Caco-2 (cell line): ENCODE measurements at regions not wholly inside any gene's neighbourhood (a gene's known extent, or its start where the extent isn't known, plus 50 kb on each side); places are given as distances from the start of the nearest gene placed in this dataset.

ENCODE experiments used
- BruUV-seq: library from RNA; stranded (reverse); fragments of 400-500 nt; replicated peaks from 2 replicates; lab custom pipeline; 2021; lab: Mats Ljungman, UMichigan
- CTCF ChIA-PET: fragments of 300-600 bp; sonication (Branson Sonifier 250); formaldehyde crosslinking; loops from one replicate; lab custom pipeline; 2022; ENCODE audit warnings: antibody characterized with exemption; lab: Charles Lee
- POLR2A ChIA-PET: fragments of 300-600 bp; sonication (Branson Sonifier 250); formaldehyde crosslinking; loops from one replicate; lab custom pipeline; 2022; ENCODE audit warnings: antibody characterized with exemption; lab: Charles Lee
- DNase-seq, 2 experiments: peaks; one replicate each; pipeline versions ENCODE4 v3.0.0 to v3.0.0-alpha.2; 2020 to 2022
- H3K27me3 ChIP-seq: replicated peaks from 2 replicates; pipeline ENCODE4 v1.6.0; 2011; ENCODE audit warnings: low read length; ENCODE audit not compliant: control insufficient read depth, insufficient read depth
- H3K36me3 ChIP-seq: 2 replicates; pipeline ENCODE4 v1.5.1; 2011; ENCODE audit warnings: low read length; ENCODE audit not compliant: control insufficient read depth, insufficient read depth
- H3K4me1 ChIP-seq: fragments of 250-450 bp; sonication (Bioruptor Pico); 2 replicates; pipeline ENCODE4 v1.5.1; 2020; ENCODE audit warnings: mild to moderate bottlenecking
- H3K4me3 ChIP-seq: 2 replicates; pipeline ENCODE4 v1.5.1; 2011; ENCODE audit warnings: low read depth, mild to moderate bottlenecking, control low read depth, low read length
- H3K9me3 ChIP-seq: fragments of 250-450 bp; sonication (Bioruptor Pico); 2 replicates; pipeline ENCODE4 v1.5.1; 2020; ENCODE audit warnings: mild to moderate bottlenecking, moderate library complexity
- H3K27ac Mint-ChIP-seq: one replicate; pipeline ENCODE4 v1.8.0; 2022; ENCODE audit warnings: mixed read lengths; ENCODE audit not compliant: unreplicated experiment
- H3K27me3 Mint-ChIP-seq: one replicate; pipeline ENCODE4 v1.8.0; 2022; ENCODE audit warnings: mixed read lengths; ENCODE audit not compliant: insufficient read depth, unreplicated experiment
- H3K36me3 Mint-ChIP-seq: one replicate; pipeline ENCODE4 v1.8.0; 2022; ENCODE audit warnings: mild to moderate bottlenecking, mixed read lengths; ENCODE audit not compliant: insufficient read depth, unreplicated experiment
- H3K4me1 Mint-ChIP-seq: one replicate; pipeline ENCODE4 v1.8.0; 2022; ENCODE audit warnings: low read depth, mixed read lengths; ENCODE audit not compliant: unreplicated experiment
- H3K4me3 Mint-ChIP-seq: one replicate; pipeline ENCODE4 v1.8.0; 2022; ENCODE audit warnings: mild to moderate bottlenecking, moderate library complexity, mixed read lengths; ENCODE audit not compliant: unreplicated experiment
- H3K9me3 Mint-ChIP-seq: one replicate; pipeline ENCODE4 v1.8.0; 2022; ENCODE audit warnings: mixed read lengths; ENCODE audit not compliant: unreplicated experiment
- CTCF ChIP-seq, 2 experiments: fragments of 200-600 bp in 1 of 2; IDR thresholded peaks; 1 replicate in 1 of 2; 2 replicates in 1 of 2; pipeline versions ENCODE4 v1.5.1 to v1.8.0; 2011 to 2022; ENCODE audit warnings: antibody characterized with exemption in 1 of 2, control low read depth in 1 of 2, inconsistent platforms in 1 of 2, low read depth in 1 of 2, low read length in 1 of 2, mild to moderate bottlenecking in 1 of 2, moderate library complexity in 1 of 2; ENCODE audit not compliant: insufficient read depth in 1 of 2, severe bottlenecking in 1 of 2, unreplicated experiment in 1 of 2
- intact Hi-C: fragments of 100-400 bp; cut with micrococcal nuclease; formaldehyde crosslinking; loops from one replicate; pipeline ENCODE4 v1.10.0; 2022; ENCODE audit not compliant: unreplicated experiment

GRCh38 chr4:20337261-20337664, 85.6 kb downstream of the SLIT2 start:
- Histone ChIP-seq H3K27me3 (no peaks in the 10 kb centered on the region), H3K36me3 (no peaks in the 10 kb centered on the region), H3K4me3 (no peak overlapping the region), H3K9me3 (no peaks in the 10 kb centered on the region), H3K4me1 (no peaks in the 10 kb centered on the region)
- ChIA-PET CTCF (no interaction called here), POLR2A (no interaction called here)
- no peak for TF ChIP-seq CTCF (IDR thresholded peaks at IDR 0.05; ENCODE audit: insufficient read depth in 1 of 2, low read depth in 1 of 2, low read length in 1 of 2, severe bottlenecking in 1 of 2, unreplicated experiment in 1 of 2)
- BruUV-seq, result no TSS peak
- Mint-ChIP-seq H3K36me3 (no peaks in the 10 kb centered on the region), H3K4me1 (no peaks in the 10 kb centered on the region), H3K27me3 (no peaks in the 10 kb centered on the region), H3K9me3 (no peaks in the 10 kb centered on the region), H3K4me3 (no peak overlapping the region), H3K27ac (no peak overlapping the region)
- intact Hi-C loops, result no loop called here
- no peak for DNase-seq

GRCh38 chr4:20338841-20339240, 87.1 kb downstream of the SLIT2 start:
- Mint-ChIP-seq H3K36me3 (no peaks in the 10 kb centered on the region), H3K4me1 (no peaks in the 10 kb centered on the region), H3K27ac (no peak overlapping the region), H3K27me3 (peaks cover 7% of the 10 kb centered on the region), H3K9me3 (no peaks in the 10 kb centered on the region), H3K4me3 (no peak overlapping the region)
- POLR2A ChIA-PET, result no interaction called here
- no peaks in the 10 kb centered on the region for H3K4me1 ChIP-seq
- intact Hi-C loops, result no loop called here
- no peak for TF ChIP-seq CTCF (IDR thresholded peaks at IDR 0.05; ENCODE audit: insufficient read depth in 1 of 2, low read depth in 1 of 2, low read length in 1 of 2, severe bottlenecking in 1 of 2, unreplicated experiment in 1 of 2)
- no peaks in the 10 kb centered on the region for H3K9me3 ChIP-seq
- H3K4me3 ChIP-seq, result no peak overlapping the region
- no TSS peak for BruUV-seq
- no peak for DNase-seq
- H3K36me3 ChIP-seq, result no peaks in the 10 kb centered on the region
- CTCF ChIA-PET, result no interaction called here
- no peaks in the 10 kb centered on the region for H3K27me3 ChIP-seq

- CTCF ChIA-PET, result no interaction called here
- H3K4me3 ChIP-seq, result no peak overlapping the region
- POLR2A ChIA-PET, result no interaction called here
- H3K27me3 ChIP-seq, result no peaks in the 10 kb centered on the region
- Mint-ChIP-seq H3K27ac (no peak overlapping the region), H3K36me3 (no peaks in the 10 kb centered on the region), H3K4me1 (no peaks in the 10 kb centered on the region), H3K9me3 (no peaks in the 10 kb centered on the region), H3K27me3 (peaks cover 7% of the 10 kb centered on the region), H3K4me3 (no peak overlapping the region)
- no peaks in the 10 kb centered on the region for H3K4me1 ChIP-seq
- BruUV-seq, result no TSS peak
- no peaks in the 10 kb centered on the region for H3K36me3 ChIP-seq
- intact Hi-C loops, result no loop called here
- no peak for DNase-seq
- TF ChIP-seq CTCF (IDR thresholded peaks at IDR 0.05; ENCODE audit: insufficient read depth in 1 of 2, low read depth in 1 of 2, low read length in 1 of 2, severe bottlenecking in 1 of 2, unreplicated experiment in 1 of 2), result no peak
- no peaks in the 10 kb centered on the region for H3K9me3 ChIP-seq
These were observed 89.5 kb downstream of the SLIT2 start for GRCh38 chr4:20341134-20341738.
